ENCODE measurements at regions not wholly inside any gene's neighbourhood (a gene's known extent, or its start where the extent isn't known, plus 50 kb on each side); places are given as distances from the start of the nearest gene placed in this dataset.

DNA sequence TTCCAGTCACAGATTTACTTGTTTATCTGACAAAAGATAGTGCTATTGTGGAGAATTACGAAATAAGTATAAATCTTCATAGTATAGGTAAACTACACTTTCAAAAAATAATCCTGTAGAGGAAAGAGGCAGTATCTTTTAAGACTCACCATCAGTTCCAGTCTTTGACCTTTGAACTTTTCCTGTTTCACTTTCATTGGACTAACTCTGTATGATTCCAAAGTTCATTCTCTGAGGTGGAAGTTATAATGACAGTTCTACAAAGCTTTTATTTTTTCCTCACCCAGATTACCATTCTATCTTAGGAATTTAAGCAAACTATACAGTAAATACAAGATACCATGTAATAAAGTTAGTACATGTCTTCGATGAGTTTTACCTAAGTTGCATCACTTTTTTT lies 901.3 kb upstream of the SEMA6A start:
- H3K9me3 ChIP-seq (replicated peaks; ENCODE audit: insufficient read depth, low read length), result no peaks in the 10 kb centered on the region
- no peak overlapping the region for H2AFZ ChIP-seq (ENCODE audit: low read length)
- no peak overlapping the region for H3K27ac ChIP-seq (ENCODE audit: low read length)
- TF ChIP-seq EZH2 (optimal IDR thresholded peaks at IDR 0.05; ENCODE audit: low read depth, low read length), result no peak
- TF ChIP-seq, protein P1, sequence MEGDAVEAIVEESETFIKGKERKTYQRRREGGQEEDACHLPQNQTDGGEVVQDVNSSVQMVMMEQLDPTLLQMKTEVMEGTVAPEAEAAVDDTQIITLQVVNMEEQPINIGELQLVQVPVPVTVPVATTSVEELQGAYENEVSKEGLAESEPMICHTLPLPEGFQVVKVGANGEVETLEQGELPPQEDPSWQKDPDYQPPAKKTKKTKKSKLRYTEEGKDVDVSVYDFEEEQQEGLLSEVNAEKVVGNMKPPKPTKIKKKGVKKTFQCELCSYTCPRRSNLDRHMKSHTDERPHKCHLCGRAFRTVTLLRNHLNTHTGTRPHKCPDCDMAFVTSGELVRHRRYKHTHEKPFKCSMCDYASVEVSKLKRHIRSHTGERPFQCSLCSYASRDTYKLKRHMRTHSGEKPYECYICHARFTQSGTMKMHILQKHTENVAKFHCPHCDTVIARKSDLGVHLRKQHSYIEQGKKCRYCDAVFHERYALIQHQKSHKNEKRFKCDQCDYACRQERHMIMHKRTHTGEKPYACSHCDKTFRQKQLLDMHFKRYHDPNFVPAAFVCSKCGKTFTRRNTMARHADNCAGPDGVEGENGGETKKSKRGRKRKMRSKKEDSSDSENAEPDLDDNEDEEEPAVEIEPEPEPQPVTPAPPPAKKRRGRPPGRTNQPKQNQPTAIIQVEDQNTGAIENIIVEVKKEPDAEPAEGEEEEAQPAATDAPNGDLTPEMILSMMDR (IDR thresholded peaks at IDR 0.05; ENCODE audit: low read length), result no peak
- no peak for TF ChIP-seq EZH2phosphoT487 (IDR thresholded peaks at IDR 0.05; ENCODE audit: low read length)
- no peaks in the 10 kb centered on the region for H3K27me3 ChIP-seq (replicated peaks; ENCODE audit: insufficient read depth, low read length)
- no peak overlapping the region for H3K4me3 ChIP-seq (ENCODE audit: low read length)
- no peaks in the 10 kb centered on the region for H3K4me1 ChIP-seq (ENCODE audit: low read length)
- H3K9ac ChIP-seq (ENCODE audit: low read length), result no peak overlapping the region
- DNase-seq, result no peak
- no peak overlapping the region for H3K4me2 ChIP-seq (ENCODE audit: low read depth, low read length)
- no peaks in the 10 kb centered on the region for H4K20me1 ChIP-seq (ENCODE audit: insufficient read depth, low read length)
- no peaks in the 10 kb centered on the region for H3K9me2 ChIP-seq (replicated peaks; ENCODE audit: insufficient read depth, low read length)
- H3F3A ChIP-seq (ENCODE audit: insufficient read depth, low read length), result no peaks in the 10 kb centered on the region
- H3K79me2 ChIP-seq (ENCODE audit: low read length), result no peaks in the 10 kb centered on the region
- no peaks in the 10 kb centered on the region for H3K36me3 ChIP-seq (replicated peaks; ENCODE audit: insufficient read depth, low read length)

DNA sequence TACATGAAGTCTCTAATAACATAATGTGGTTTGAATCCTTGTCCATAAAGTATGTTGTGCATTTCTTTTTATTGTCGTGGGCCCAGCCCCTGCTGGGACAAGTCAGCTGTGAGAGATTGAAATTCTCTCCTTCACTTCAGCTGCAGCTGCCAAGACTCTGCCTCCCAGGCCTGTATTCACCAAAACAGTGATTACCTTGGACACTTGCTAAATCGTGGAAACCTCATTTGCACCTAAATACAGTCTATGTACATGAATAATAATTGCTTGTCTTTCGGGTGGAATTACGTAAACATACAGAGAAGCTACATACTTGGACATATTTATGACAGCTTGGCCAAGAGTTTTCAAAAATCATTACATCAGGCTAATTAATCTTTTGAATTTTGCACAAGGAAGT lies 898.5 kb upstream of the SEMA6A start:
- no peak for DNase-seq
- Histone ChIP-seq H2AFZ (ENCODE audit: low read length) (no peak overlapping the region), H3K9me3 (replicated peaks; ENCODE audit: insufficient read depth, low read length) (no peaks in the 10 kb centered on the region), H3K27me3 (replicated peaks; ENCODE audit: insufficient read depth, low read length) (no peaks in the 10 kb centered on the region), H3F3A (ENCODE audit: insufficient read depth, low read length) (no peaks in the 10 kb centered on the region), H3K9me2 (replicated peaks; ENCODE audit: insufficient read depth, low read length) (no peaks in the 10 kb centered on the region), H3K79me2 (ENCODE audit: low read length) (no peaks in the 10 kb centered on the region), H3K27ac (ENCODE audit: low read length) (no peak overlapping the region), H3K36me3 (replicated peaks; ENCODE audit: insufficient read depth, low read length) (no peaks in the 10 kb centered on the region), H3K9ac (ENCODE audit: low read length) (no peak overlapping the region), H3K4me2 (ENCODE audit: low read depth, low read length) (no peak overlapping the region), H4K20me1 (ENCODE audit: insufficient read depth, low read length) (no peaks in the 10 kb centered on the region), H3K4me1 (ENCODE audit: low read length) (no peaks in the 10 kb centered on the region), H3K4me3 (ENCODE audit: low read length) (no peak overlapping the region)
- TF ChIP-seq EZH2 (optimal IDR thresholded peaks at IDR 0.05; ENCODE audit: low read depth, low read length) (no peak), EZH2phosphoT487 (IDR thresholded peaks at IDR 0.05; ENCODE audit: low read length) (no peak)
- TF ChIP-seq, protein P1 (IDR thresholded peaks at IDR 0.05; ENCODE audit: low read length), result no peak

- no peak for DNase-seq
Measured at GRCh38 chr5:117463881-117464570, 889.4 kb upstream of the SEMA6A start.

More at GRCh38 chr5:117463881-117464570, 889.4 kb upstream of the SEMA6A start:
- Histone ChIP-seq H3K27me3 (replicated peaks; ENCODE audit: insufficient read depth, low read length) (no peaks in the 10 kb centered on the region), H3F3A (ENCODE audit: insufficient read depth, low read length) (no peaks in the 10 kb centered on the region), H3K9me2 (replicated peaks; ENCODE audit: insufficient read depth, low read length) (no peaks in the 10 kb centered on the region), H3K4me3 (ENCODE audit: low read length) (no peak overlapping the region), H2AFZ (ENCODE audit: low read length) (no peak overlapping the region), H3K4me1 (ENCODE audit: low read length) (peaks cover 8% of the 10 kb centered on the region), H4K20me1 (ENCODE audit: insufficient read depth, low read length) (no peaks in the 10 kb centered on the region), H3K4me2 (ENCODE audit: low read depth, low read length) (no peak overlapping the region), H3K79me2 (ENCODE audit: low read length) (no peaks in the 10 kb centered on the region), H3K9ac (ENCODE audit: low read length) (no peak overlapping the region), H3K27ac (ENCODE audit: low read length) (no peak overlapping the region), H3K9me3 (replicated peaks; ENCODE audit: insufficient read depth, low read length) (no peaks in the 10 kb centered on the region), H3K36me3 (replicated peaks; ENCODE audit: insufficient read depth, low read length) (no peaks in the 10 kb centered on the region)
- TF ChIP-seq EZH2 (optimal IDR thresholded peaks at IDR 0.05; ENCODE audit: low read depth, low read length), result no peak
- TF ChIP-seq EZH2phosphoT487 (IDR thresholded peaks at IDR 0.05; ENCODE audit: low read length), result no peak
- TF ChIP-seq, protein P1 (IDR thresholded peaks at IDR 0.05; ENCODE audit: low read length), result no peak
